HG02623 (cell line): ENCODE measurements at regions not wholly inside any gene's neighbourhood (a gene's known extent, or its start where the extent isn't known, plus 50 kb on each side); places are given as distances from the start of the nearest gene placed in this dataset.
"Not testable (repeated sequence)": the region's sequence is repeated elsewhere in the genome, so short reads cannot be mapped to it uniquely, and the experiment has no call there.

Experiments
- ATAC-seq: cut with Tn5 transposase; IDR thresholded peaks from one replicate; pipeline ENCODE4 v1.9.1; 2021; ENCODE audit warnings: moderate library complexity; ENCODE audit not compliant: unreplicated experiment

- ATAC-seq: no peak
These were observed 114.0 kb downstream of the SLC38A4 start for GRCh38 chr12:46711756-46712155.

GRCh38 chr12:46710125-46710743, 115.6 kb downstream of the SLC38A4 start:
- ATAC-seq: no peak

GRCh38 chr12:46702581-46703344, 123.0 kb downstream of the SLC38A4 start:
- ATAC-seq: no peak

- ATAC-seq: no peak
These were observed 124.4 kb downstream of the SLC38A4 start for GRCh38 chr12:46701356-46701755.

- ATAC-seq: no peak
These were observed 125.8 kb downstream of the SLC38A4 start for GRCh38 chr12:46699986-46700385.

- ATAC-seq: no peak
These were observed 127.8 kb downstream of the SLC38A4 start for GRCh38 chr12:46698003-46698402.

- no peak for ATAC-seq
These were observed 132.3 kb downstream of the SLC38A4 start for GRCh38 chr12:46693518-46693917.

- ATAC-seq: no peak
These were observed 132.8 kb downstream of the SLC38A4 start for GRCh38 chr12:46693034-46693433.

GRCh38 chr12:46692606-46693005, 133.2 kb downstream of the SLC38A4 start:
- ATAC-seq: no peak

- no peak for ATAC-seq
These were observed 139.4 kb downstream of the SLC38A4 start for GRCh38 chr12:46686267-46686942.

- not testable (repeated sequence) for ATAC-seq
These were observed 141.6 kb downstream of the SLC38A4 start for GRCh38 chr12:46684243-46684642.

- ATAC-seq: no peak
These were observed 143.6 kb downstream of the SLC38A4 start for GRCh38 chr12:46682148-46682547.

GRCh38 chr12:46680506-46680905, 145.3 kb downstream of the SLC38A4 start:
- ATAC-seq: no peak

- ATAC-seq: no peak
These were observed 146.0 kb downstream of the SLC38A4 start for GRCh38 chr12:46679754-46680153.

GRCh38 chr12:46678426-46678825, 147.4 kb downstream of the SLC38A4 start:
- no peak for ATAC-seq

- no peak for ATAC-seq
These were observed 148.0 kb downstream of the SLC38A4 start for GRCh38 chr12:46677749-46678148.

- ATAC-seq: no peak
These were observed 148.8 kb downstream of the SLC38A4 start for GRCh38 chr12:46676797-46677520.

GRCh38 chr12:46676396-46676795, 149.4 kb downstream of the SLC38A4 start:
- ATAC-seq: no peak

GRCh38 chr12:46675736-46676135, 150.1 kb downstream of the SLC38A4 start:
- no peak for ATAC-seq

GRCh38 chr12:46674800-46675199, 151.0 kb downstream of the SLC38A4 start:
- ATAC-seq: no peak

- ATAC-seq: no peak
These were observed 151.7 kb downstream of the SLC38A4 start for GRCh38 chr12:46674129-46674528.
